Fibroblast of the aortic adventitia (primary cell): ENCODE measurements at regions not wholly inside any gene's neighbourhood (a gene's known extent, or its start where the extent isn't known, plus 50 kb on each side); places are given as distances from the start of the nearest gene placed in this dataset.
A peak's percentile ranks its signal among the peaks of the same experiment; 100 is the strongest.

ENCODE experiments used
- DNase-seq: peaks from one replicate; pipeline ENCODE4 v3.0.0-alpha.2; 2010; ENCODE audit warnings: low read depth
- H3K4me3 ChIP-seq: 2 replicates; pipeline ENCODE4 v1.5.1; 2011; ENCODE audit warnings: low read depth, mild to moderate bottlenecking, control low read depth, low read length, moderate library complexity
- TF ChIP-seq, protein P1 (sequence below): IDR thresholded peaks from 2 replicates; pipeline ENCODE4 v1.5.1; 2011; ENCODE audit warnings: mild to moderate bottlenecking, low read length, control low read depth, inconsistent platforms; ENCODE audit not compliant: insufficient read depth

GRCh38 chr6:164294047-164294784 lies 879.7 kb downstream of the QKI start:
- DNase-seq: no peak
- TF ChIP-seq, protein P1, sequence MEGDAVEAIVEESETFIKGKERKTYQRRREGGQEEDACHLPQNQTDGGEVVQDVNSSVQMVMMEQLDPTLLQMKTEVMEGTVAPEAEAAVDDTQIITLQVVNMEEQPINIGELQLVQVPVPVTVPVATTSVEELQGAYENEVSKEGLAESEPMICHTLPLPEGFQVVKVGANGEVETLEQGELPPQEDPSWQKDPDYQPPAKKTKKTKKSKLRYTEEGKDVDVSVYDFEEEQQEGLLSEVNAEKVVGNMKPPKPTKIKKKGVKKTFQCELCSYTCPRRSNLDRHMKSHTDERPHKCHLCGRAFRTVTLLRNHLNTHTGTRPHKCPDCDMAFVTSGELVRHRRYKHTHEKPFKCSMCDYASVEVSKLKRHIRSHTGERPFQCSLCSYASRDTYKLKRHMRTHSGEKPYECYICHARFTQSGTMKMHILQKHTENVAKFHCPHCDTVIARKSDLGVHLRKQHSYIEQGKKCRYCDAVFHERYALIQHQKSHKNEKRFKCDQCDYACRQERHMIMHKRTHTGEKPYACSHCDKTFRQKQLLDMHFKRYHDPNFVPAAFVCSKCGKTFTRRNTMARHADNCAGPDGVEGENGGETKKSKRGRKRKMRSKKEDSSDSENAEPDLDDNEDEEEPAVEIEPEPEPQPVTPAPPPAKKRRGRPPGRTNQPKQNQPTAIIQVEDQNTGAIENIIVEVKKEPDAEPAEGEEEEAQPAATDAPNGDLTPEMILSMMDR: no peak
- H3K4me3 ChIP-seq: no peak overlapping the region

DNA sequence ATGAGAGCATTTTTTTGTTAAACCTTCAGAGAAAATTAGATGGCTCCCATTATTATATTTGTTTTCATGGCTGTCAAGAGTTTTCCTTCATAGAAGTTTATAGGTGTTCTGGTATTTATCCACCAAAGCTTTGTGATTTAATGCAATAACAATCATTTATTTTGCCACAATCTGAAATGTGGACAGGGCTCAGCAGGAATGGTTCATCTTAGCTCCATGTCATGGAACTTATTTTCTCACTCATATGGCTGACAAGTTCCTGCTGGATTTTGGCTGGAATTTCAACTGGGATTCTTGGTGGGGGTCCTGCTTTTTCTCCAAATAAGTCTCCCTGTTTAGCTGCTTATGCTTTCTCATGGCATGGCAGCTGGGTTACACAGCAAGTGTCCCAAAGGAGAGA lies 876.7 kb downstream of the QKI start:
- DNase-seq: no peak
- H3K4me3 ChIP-seq: no peak overlapping the region
- TF ChIP-seq, protein P1: no peak

GRCh38 chr6:164290101-164290500 lies 875.6 kb downstream of the QKI start:
- H3K4me3 ChIP-seq: no peak overlapping the region
- TF ChIP-seq, protein P1: no peak
- no peak for DNase-seq

DNA sequence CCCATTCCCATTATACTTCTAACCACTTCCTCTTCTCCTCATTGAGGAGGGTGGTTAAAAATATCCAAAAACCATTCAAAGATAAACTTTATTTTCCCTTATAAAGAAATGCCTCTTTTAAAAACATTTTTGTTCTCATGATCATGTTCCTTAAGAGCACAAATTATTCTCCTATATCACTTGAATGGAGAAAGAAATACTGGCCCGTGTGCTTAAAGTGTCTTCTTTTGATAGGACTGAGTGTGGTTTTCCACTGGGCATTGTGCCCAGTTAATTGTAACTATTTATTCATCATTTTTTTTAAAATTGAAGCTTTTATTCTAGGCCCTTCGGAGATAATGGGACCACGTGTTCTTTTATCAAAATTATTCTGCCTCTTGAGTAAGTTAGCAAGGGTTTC lies 871.5 kb downstream of the QKI start:
- no peak overlapping the region for H3K4me3 ChIP-seq
- TF ChIP-seq, protein P1: no peak
- peak; percentile 22 for DNase-seq

- H3K4me3 ChIP-seq: no peak overlapping the region
- no peak for DNase-seq
- TF ChIP-seq, protein P1: no peak
Observed at GRCh38 chr6:164283574-164283973, 869.1 kb downstream of the QKI start.

DNA sequence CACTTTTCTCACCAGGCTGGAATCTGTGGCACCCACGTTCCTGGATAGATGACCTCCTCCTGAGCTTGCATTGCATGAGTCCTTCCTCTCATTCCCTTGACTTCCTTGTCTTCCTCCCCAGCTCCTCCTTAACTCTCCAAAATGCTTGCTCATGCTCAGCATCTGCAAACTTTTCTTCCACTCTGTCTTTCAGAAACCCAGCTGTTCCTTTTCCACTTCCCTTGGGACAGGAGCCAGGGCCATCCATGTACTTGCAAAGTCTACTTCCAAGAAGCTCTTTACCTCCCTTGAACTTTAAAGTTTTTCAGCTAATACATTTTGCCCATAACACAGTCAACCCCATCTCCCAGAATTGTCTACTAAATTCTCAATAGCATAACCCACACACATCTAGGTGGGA lies 861.7 kb downstream of the QKI start:
- TF ChIP-seq, protein P1: no peak
- no peak for DNase-seq
- H3K4me3 ChIP-seq: no peak overlapping the region

DNA sequence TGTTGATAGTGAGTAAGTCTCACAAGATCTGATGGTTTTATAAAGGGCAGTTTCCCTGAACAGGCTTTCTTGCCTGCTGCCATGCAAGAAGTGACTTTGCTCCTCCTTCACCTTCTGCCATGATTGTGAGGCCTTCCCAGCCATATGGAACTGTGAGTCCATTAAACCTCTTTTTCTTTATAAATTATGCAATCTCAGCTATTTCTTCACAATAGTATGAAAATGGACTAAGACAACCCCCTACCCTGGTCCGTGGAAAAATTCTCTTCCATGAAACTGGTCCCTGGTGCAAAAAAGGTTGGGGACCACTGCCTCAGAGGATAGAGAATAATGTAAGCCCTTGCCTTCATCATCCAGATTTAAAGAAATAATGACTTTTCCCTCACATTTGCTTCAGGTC lies 861.3 kb downstream of the QKI start:
- TF ChIP-seq, protein P1: no peak
- H3K4me3 ChIP-seq: no peak overlapping the region
- no peak for DNase-seq
